A673 (cell line): ENCODE measurements at regions not wholly inside any gene's neighbourhood (a gene's known extent, or its start where the extent isn't known, plus 50 kb on each side); places are given as distances from the start of the nearest gene placed in this dataset.
"Not testable (repeated sequence)": the region's sequence is repeated elsewhere in the genome, so short reads cannot be mapped to it uniquely, and the experiment has no call there.

Experiments
- BruUV-seq: library from RNA; stranded (reverse); fragments of 400-500 nt; replicated peaks from 2 replicates; lab custom pipeline; 2021; lab: Mats Ljungman, UMichigan
- CTCF ChIA-PET: fragments of 300-600 bp; sonication (Branson Sonifier 250); formaldehyde crosslinking; loops from one replicate; lab custom pipeline; 2022; ENCODE audit warnings: antibody characterized with exemption; lab: Charles Lee
- POLR2A ChIA-PET: fragments of 300-600 bp; sonication (Branson Sonifier 250); formaldehyde crosslinking; loops from one replicate; lab custom pipeline; 2022; ENCODE audit warnings: antibody characterized with exemption; ENCODE audit not compliant: low non-redundant PET; lab: Charles Lee
- DNase-seq: peaks from one replicate; pipeline ENCODE4 v3.0.0-alpha.2; 2015; ENCODE audit warnings: low spot score
- H3K27ac ChIP-seq: fragments of 200-600 bp; sonication (generic); 2 replicates; pipeline ENCODE4 v1.5.1; 2016; ENCODE audit warnings: mixed run types, low read depth, mild to moderate bottlenecking, mixed read lengths, antibody characterized with exemption, low read length; ENCODE audit not compliant: poor library complexity, severe bottlenecking
- H3K27me3 ChIP-seq: fragments of 200-600 bp; sonication (generic); replicated peaks from 2 replicates; pipeline ENCODE4 v1.6.1; 2017; ENCODE audit warnings: mixed run types, low read depth, mild to moderate bottlenecking, mixed read lengths, antibody characterized with exemption, low read length; ENCODE audit not compliant: insufficient read depth, poor library complexity
- H3K36me3 ChIP-seq: fragments of 200-600 bp; sonication (generic); 2 replicates; pipeline ENCODE4 v1.6.1; 2016; ENCODE audit warnings: mixed run types, mild to moderate bottlenecking, mixed read lengths, antibody characterized with exemption, low read length; ENCODE audit not compliant: insufficient read depth, poor library complexity, severe bottlenecking
- H3K4me1 ChIP-seq: fragments of 200-600 bp; sonication (generic); 2 replicates; pipeline ENCODE4 v1.6.1; 2017; ENCODE audit warnings: mixed run types, mild to moderate bottlenecking, mixed read lengths, antibody characterized with exemption, low read length; ENCODE audit not compliant: insufficient read depth, poor library complexity, severe bottlenecking
- H3K4me3 ChIP-seq: fragments of 200-600 bp; sonication (generic); 2 replicates; pipeline ENCODE4 v1.5.1; 2016; ENCODE audit warnings: low read depth, mixed run types, mild to moderate bottlenecking, mixed read lengths, low read length; ENCODE audit not compliant: poor library complexity, severe bottlenecking
- H3K9me3 ChIP-seq: fragments of 200-600 bp; sonication (generic); 2 replicates; pipeline ENCODE4 v1.6.1; 2016; ENCODE audit warnings: mixed run types, low read depth, mild to moderate bottlenecking, mixed read lengths, antibody characterized with exemption, low read length; ENCODE audit not compliant: poor library complexity, severe bottlenecking
- CTCF ChIP-seq: fragments of 300-800, 200-600 bp; sonication (generic); conservative IDR thresholded peaks from 2 replicates; pipeline ENCODE4 v1.5.1; 2017; ENCODE audit warnings: low read depth, mild to moderate bottlenecking, antibody characterized with exemption, low read length, moderate library complexity, mixed read lengths
- EZH2 ChIP-seq: fragments of 200-600 bp; sonication (generic); IDR thresholded peaks from 2 replicates; pipeline ENCODE4 v1.6.1; 2017; ENCODE audit warnings: borderline replicate concordance, low read depth, mild to moderate bottlenecking, mixed read lengths, antibody characterized with exemption, low read length; ENCODE audit not compliant: poor library complexity, severe bottlenecking
- intact Hi-C: fragments of 100-400 bp; cut with micrococcal nuclease; formaldehyde crosslinking; loops from one replicate; pipeline ENCODE4 v1.10.0; 2022; ENCODE audit not compliant: unreplicated experiment

DNA sequence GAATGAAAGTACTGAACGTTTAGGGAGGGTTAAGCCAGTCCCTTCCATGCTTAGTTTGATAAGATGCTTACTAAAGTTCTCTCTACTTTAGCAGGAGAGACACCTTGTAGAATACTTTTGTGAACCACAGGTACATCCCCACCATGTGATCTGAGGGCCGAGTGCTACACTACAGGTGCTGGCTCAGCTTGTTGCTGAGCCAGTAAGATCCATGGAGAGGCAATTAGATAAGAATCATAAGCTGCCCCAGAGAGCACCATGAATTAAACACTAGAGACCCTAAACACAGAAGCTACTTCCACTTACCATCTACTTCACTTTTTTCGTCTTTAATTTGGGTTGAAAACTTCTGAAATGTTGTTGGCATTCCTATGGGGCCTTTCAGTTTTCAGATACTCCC, 70.5 kb upstream of the GOLGA8B start:
- no TSS peak for BruUV-seq
- Histone ChIP-seq H3K36me3 (no peaks in the 10 kb centered on the region), H3K27me3 (no peaks in the 10 kb centered on the region), H3K4me3 (no peak overlapping the region), H3K4me1 (no peaks in the 10 kb centered on the region), H3K9me3 (no peaks in the 10 kb centered on the region), H3K27ac (no peak overlapping the region)
- POLR2A ChIA-PET = no interaction called here
- CTCF ChIA-PET = no interaction called here
- no peak for DNase-seq
- TF ChIP-seq EZH2 (no peak), CTCF (no peak)
- intact Hi-C loops = no loop called here

DNA sequence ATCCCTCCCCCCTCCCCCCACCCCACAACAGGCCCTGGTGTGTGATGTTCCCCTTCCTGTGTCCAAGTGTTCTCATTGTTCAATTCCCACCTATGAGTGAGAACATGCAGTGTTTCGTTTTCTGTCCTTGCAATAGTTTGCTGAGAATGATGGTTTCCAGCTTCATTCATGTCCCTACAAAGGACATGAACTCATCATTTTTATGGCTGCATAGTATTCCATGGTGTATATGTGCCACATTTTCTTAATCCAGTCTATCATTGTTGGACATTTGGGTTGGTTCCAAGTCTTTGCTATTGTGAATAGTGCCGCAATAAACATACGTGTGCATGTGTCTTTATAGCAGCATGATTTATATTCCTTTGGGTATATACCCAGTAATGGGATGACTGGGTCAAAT, 69.9 kb upstream of the GOLGA8B start:
- intact Hi-C loops, DNase-seq, POLR2A ChIA-PET, H3K27ac ChIP-seq, H3K4me3 ChIP-seq, H3K4me1 ChIP-seq, H3K9me3 ChIP-seq, CTCF ChIA-PET, H3K27me3 ChIP-seq, BruUV-seq, H3K36me3 ChIP-seq: not testable (repeated sequence)

DNA sequence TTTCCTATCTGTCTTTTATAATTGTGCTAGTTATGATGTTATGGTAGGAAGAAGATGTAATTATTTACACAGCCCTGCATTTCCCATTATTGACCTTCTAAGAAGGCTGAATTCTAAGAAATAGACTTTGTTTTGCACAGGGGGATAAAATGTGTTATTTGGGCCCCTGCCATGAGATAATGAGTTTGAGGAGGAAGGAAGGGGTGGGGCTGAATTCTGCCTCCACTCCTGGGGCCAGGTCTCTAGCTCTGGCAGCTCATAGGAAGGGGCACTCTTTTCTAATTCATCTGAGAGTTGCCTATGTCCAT, 69.2 kb upstream of the GOLGA8B start:
- H3K4me1 ChIP-seq = no peaks in the 10 kb centered on the region
- H3K4me3 ChIP-seq = no peak overlapping the region
- no peak overlapping the region for H3K27ac ChIP-seq
- H3K27me3 ChIP-seq = no peaks in the 10 kb centered on the region
- DNase-seq = no peak
- BruUV-seq = no TSS peak
- TF ChIP-seq EZH2 (no peak), CTCF (no peak)
- ChIA-PET POLR2A (no interaction called here), CTCF (no interaction called here)
- H3K9me3 ChIP-seq = no peaks in the 10 kb centered on the region
- H3K36me3 ChIP-seq = no peaks in the 10 kb centered on the region
- intact Hi-C loops = no loop called here

- intact Hi-C loops = no loop called here
- ChIA-PET CTCF (no interaction called here), POLR2A (no interaction called here)
- H3K4me1 ChIP-seq = no peaks in the 10 kb centered on the region
- H3K27me3 ChIP-seq = no peaks in the 10 kb centered on the region
- no peaks in the 10 kb centered on the region for H3K9me3 ChIP-seq
- TF ChIP-seq EZH2 (no peak), CTCF (no peak)
- BruUV-seq = no TSS peak
- no peak for DNase-seq
- no peak overlapping the region for H3K4me3 ChIP-seq
- H3K27ac ChIP-seq = no peak overlapping the region
- no peaks in the 10 kb centered on the region for H3K36me3 ChIP-seq
These were observed 68.7 kb upstream of the GOLGA8B start for GRCh38 chr15:34651997-34652725.
